ELF-1 (cell line): ENCODE measurements at regions not wholly inside any gene's neighbourhood (a gene's known extent, or its start where the extent isn't known, plus 50 kb on each side); places are given as distances from the start of the nearest gene placed in this dataset.
A peak's percentile ranks its signal among the peaks of the same experiment; 100 is the strongest.
"Not testable (repeated sequence)": the region's sequence is repeated elsewhere in the genome, so short reads cannot be mapped to it uniquely, and the experiment has no call there.

Source experiments
- DNase-seq: peaks from one replicate; pipeline ENCODE4 v3.0.0-alpha.2; 2016; ENCODE audit warnings: low read depth, low spot score

- no peak for DNase-seq
Observed at GRCh38 chrX:115357326-115358120, 68.0 kb downstream of the LUZP4 start.

DNA sequence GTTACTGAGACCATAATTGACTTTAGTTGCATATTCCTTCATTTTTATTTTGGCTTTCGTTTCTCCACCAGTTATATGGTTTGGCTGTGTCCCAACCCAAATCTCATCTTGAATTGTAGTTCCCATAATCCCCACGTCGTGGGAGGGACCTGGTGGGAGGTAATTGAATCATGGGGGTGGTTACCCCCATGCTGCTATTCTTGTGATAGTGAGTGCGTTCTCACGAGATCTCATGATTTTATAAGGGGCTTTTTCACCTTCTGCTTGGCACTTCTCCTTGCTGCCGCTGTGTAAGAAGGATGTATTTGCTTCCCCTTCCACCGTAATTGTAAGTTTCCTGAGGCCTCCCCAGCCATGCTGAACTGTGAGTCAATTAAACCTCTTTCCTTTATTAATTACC lies 70.0 kb downstream of the LUZP4 start:
- not testable (repeated sequence) for DNase-seq

GRCh38 chrX:115360220-115360781 lies 70.8 kb downstream of the LUZP4 start:
- DNase-seq: no peak

GRCh38 chrX:115362334-115363095 lies 73.0 kb downstream of the LUZP4 start:
- DNase-seq: no peak

GRCh38 chrX:115363372-115363771 lies 73.9 kb downstream of the LUZP4 start:
- DNase-seq: no peak

DNA sequence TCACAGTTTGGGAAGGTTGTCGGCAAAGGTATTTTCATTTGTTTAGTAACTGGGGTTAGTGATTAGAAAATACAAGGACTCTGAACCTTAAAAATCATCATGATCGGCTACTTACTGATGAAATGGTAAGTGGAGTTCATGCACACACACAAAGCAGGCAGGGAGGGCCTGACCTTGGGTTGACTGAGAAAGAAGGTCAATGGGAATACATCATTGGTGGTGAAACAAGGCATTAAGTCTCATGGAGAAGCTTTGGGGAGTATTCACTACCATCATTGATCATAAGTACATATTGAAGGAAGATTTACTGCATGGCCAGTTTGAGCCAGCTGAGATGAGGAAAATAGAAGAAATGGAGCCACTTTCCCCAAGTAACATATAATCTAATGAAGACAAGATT lies 74.4 kb downstream of the LUZP4 start:
- DNase-seq: no peak

DNA sequence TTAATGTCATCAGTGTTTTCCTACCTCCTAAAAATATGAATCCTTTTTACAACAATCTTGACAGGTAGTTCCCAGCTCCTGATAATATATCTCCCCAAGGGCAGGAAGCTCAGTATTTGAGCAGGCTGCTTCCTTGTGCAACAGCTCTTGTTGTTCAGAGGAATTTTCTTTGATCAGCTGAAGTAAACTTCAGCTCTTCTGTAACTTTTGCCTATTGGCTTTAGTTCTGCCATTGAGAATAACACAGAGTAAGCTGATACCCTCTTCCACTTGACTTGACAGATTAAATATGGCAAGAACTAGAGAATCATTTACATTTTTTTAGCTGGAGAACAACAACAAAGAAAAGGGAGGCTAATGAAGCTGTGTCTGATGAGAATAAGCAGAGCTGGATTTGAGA lies 75.2 kb downstream of the LUZP4 start:
- no peak for DNase-seq

- no peak for DNase-seq
Observed at GRCh38 chrX:115366535-115366934, 77.0 kb downstream of the LUZP4 start.

- no peak for DNase-seq
Observed at GRCh38 chrX:115367455-115367854, 77.9 kb downstream of the LUZP4 start.

GRCh38 chrX:115367951-115368350 lies 78.4 kb downstream of the LUZP4 start:
- no peak for DNase-seq

DNA sequence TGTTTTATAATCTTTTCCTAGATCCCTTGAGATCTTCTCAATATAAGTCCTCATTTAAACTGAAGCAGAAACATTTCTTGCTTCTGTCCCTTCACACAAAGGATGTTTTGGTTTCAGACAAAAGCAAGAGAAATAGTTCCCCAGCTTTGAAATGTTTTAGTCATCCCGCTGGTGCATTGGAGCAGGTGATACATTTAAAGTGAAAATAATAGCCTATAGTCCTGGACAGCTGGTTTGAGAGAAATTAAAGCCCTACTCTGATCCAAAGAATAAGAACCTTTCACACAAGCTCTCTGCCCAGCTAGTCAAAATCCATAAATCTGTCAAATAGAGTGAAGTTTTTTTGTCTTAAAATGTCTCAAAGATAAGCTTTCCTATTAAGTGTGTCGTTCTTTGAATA lies 79.4 kb downstream of the LUZP4 start:
- DNase-seq: no peak

- DNase-seq: peak; percentile 62
Observed at GRCh38 chrX:115372152-115372551, 82.6 kb downstream of the LUZP4 start.

DNA sequence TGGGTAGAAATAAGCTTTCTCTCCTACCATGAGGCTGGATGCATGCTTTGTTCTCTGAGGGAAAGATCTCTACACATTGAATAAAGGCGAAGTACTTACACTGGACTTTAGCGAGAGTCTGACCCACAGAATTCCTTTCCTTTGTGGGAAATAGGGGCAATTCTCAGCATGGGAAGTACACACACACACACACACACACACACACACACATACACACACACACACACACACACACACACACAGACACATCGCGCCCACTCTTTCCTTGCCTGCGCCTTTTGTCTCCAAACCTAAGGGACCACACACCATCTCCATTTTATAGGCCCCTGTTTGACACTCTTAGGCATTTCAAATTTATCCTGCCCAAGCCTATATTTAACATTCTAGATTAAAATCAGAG lies 83.8 kb downstream of the LUZP4 start:
- DNase-seq: peak; percentile 19

DNA sequence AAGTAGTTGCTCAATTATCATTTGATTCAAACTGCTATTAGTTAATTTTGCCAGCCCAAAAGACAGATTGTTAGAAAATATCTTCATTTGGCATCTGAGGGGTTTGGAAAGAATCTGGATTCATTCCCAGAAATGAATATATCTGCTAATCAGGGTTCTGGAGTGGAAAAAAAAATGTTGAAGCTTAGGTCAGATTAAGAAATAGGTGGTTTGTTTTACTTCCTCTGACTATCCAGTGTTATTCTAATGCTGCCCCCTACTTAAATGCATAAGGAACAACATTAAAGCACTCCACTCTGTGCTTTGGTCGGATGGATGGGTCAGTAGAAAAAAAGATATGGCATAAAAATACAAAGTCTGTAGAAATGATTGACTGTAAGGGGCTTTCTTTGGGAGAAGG lies 89.0 kb downstream of the LUZP4 start:
- DNase-seq: no peak

- no peak for DNase-seq
Observed at GRCh38 chrX:115387327-115387726, 97.8 kb downstream of the LUZP4 start.

GRCh38 chrX:115388879-115389278 lies 99.4 kb downstream of the LUZP4 start:
- no peak for DNase-seq

- no peak for DNase-seq
Observed at GRCh38 chrX:115390078-115390477, 100.6 kb downstream of the LUZP4 start.

- DNase-seq: no peak
Observed at GRCh38 chrX:115392031-115392430, 102.5 kb downstream of the LUZP4 start.

DNA sequence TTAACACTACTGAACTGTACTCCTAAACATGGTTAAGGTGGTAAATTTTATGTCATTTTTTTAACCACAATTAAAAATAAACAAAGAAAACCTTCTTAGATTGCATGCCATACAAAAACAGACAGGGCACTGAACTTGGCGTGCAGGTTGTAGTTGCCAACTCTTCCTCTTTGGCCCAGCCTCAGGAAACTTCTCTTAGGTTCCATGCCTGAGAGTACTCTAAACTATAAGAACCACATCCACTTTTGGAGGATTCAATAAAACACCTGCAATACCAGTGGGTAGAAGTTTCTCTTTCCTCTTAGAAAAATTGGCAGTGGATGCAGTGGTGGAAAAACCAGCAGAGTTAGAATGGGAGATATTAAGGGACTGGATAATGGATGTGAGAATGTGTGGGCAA lies 103.4 kb downstream of the LUZP4 start:
- no peak for DNase-seq

DNA sequence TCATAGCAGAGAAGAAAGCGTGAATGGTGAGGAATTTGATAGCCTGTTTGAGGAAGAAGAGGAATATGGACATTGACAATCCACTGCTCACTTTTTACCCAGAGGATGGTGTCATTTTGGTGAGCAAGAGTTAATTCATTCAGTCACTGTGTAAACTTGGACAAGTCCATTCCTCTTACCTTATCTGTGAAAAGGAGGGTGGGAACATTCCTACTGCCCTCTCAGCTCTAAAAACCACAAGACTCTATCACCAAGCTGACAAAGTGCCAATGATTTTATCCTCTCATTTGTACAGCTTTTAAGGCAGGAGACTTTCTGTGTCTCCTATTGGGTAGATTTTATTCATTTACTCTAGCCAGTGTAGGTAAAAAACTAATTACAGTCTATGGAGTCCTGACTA lies 103.8 kb downstream of the LUZP4 start:
- no peak for DNase-seq

DNA sequence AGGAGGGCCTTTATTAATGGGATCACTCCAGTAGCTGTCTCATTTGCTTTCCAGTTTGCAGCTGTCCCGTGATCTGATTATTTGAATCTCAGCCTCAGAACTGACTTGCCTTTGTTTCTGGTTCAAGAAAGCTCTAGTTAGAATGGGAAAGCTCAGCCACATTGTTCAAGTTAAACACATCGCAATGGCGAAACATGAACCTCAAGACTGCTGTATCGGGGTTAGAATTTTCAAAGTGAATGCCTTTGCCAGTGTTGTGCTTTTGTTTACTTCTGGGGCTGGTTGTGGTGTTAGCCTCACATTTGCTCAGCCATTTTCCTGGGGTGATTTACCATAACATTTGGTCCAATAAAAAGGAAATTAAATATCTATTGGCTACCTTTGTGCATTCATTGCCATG lies 105.3 kb downstream of the LUZP4 start:
- not testable (repeated sequence) for DNase-seq

GRCh38 chrX:115399306-115399705 lies 109.8 kb downstream of the LUZP4 start:
- DNase-seq: no peak

DNA sequence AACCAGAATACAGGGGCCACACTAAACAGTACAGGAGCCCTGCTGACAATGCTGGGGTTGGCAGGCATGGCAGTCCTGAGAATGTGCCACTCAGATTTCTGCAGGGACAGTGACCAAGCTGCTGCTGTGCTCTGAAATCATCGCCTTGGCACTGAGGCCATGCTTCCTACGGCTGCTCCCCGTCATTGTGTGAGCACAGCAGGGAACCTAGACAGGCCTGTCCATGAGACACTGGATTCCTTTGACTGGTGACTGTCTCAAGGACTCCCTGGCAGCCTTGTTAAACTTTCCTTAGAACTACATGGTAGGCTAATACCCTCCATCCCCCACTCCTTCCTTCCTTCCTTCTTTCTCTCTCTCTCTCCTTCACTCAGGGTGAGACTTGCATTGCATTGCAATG lies 111.4 kb downstream of the LUZP4 start:
- DNase-seq: peak; percentile 44
